GM23338 (cell line): ENCODE measurements at regions not wholly inside any gene's neighbourhood (a gene's known extent, or its start where the extent isn't known, plus 50 kb on each side); places are given as distances from the start of the nearest gene placed in this dataset.

Experiments
- ATAC-seq: fragments of 200-7000 bp; cut with Tn5 transposase; 3 replicates; pipeline ENCODE4 v1.9.1; 2020
- DNase-seq: peaks from one replicate; pipeline ENCODE4 v3.0.0-alpha.2; 2015; ENCODE audit warnings: low spot score
- H2AFZ ChIP-seq: fragments of 200-600 bp; sonication (generic); 2 replicates; pipeline ENCODE4 v1.8.0; 2016; ENCODE audit warnings: antibody characterized with exemption, mild to moderate bottlenecking, moderate library complexity
- H3F3A ChIP-seq: fragments of 200-600 bp; sonication (generic); replicated peaks from 2 replicates; pipeline ENCODE4 v1.8.0; 2017; ENCODE audit warnings: antibody characterized with exemption, mixed run types, low read depth
- H3K27ac ChIP-seq: fragments of 200-600 bp; sonication (generic); 2 replicates; pipeline ENCODE4 v1.6.1; 2016; ENCODE audit warnings: low read depth
- H3K27me3 ChIP-seq: fragments of 200-600 bp; sonication (generic); 2 replicates; pipeline ENCODE4 v1.8.0; 2016; ENCODE audit warnings: mild to moderate bottlenecking, mixed run types, moderate library complexity; ENCODE audit not compliant: insufficient read depth
- H3K36me3 ChIP-seq: fragments of 200-600 bp; sonication (generic); 2 replicates; pipeline ENCODE4 v1.8.0; 2016; ENCODE audit warnings: mild to moderate bottlenecking; ENCODE audit not compliant: insufficient read depth
- H3K4me1 ChIP-seq: fragments of 200-600 bp; sonication (generic); 2 replicates; pipeline ENCODE4 v1.8.0; 2016; ENCODE audit warnings: mild to moderate bottlenecking, moderate library complexity; ENCODE audit not compliant: insufficient read depth
- H3K4me2 ChIP-seq: fragments of 200-600 bp; sonication (generic); 2 replicates; pipeline ENCODE4 v1.7.1; 2017; ENCODE audit warnings: mixed run types
- H3K4me3 ChIP-seq: fragments of 200-600 bp; sonication (generic); 2 replicates; pipeline ENCODE4 v1.6.1; 2016; ENCODE audit warnings: mixed run types
- H3K79me2 ChIP-seq: fragments of 200-600 bp; sonication (generic); replicated peaks from 2 replicates; pipeline ENCODE4 v1.8.0; 2017; ENCODE audit warnings: mild to moderate bottlenecking; ENCODE audit not compliant: insufficient read depth
- H3K9me2 ChIP-seq: fragments of 200-600 bp; sonication (generic); 2 replicates; pipeline ENCODE4 v1.8.0; 2017; ENCODE audit not compliant: insufficient read depth
- H4K20me1 ChIP-seq: fragments of 200-600 bp; sonication (generic); replicated peaks from 2 replicates; pipeline ENCODE4 v1.8.0; 2017; ENCODE audit warnings: mild to moderate bottlenecking; ENCODE audit not compliant: insufficient read depth
- H3K27ac Mint-ChIP-seq: 2 replicates; pipeline ENCODE4 v1.8.0; 2020; ENCODE audit warnings: inconsistent platforms, mild to moderate bottlenecking, moderate library complexity, mixed read lengths
- H3K27me3 Mint-ChIP-seq: 3 replicates; pipeline ENCODE4 v1.8.0; 2022; ENCODE audit warnings: low read depth, mild to moderate bottlenecking, moderate library complexity, mixed read lengths, inconsistent platforms; ENCODE audit not compliant: insufficient read depth, poor library complexity
- H3K36me3 Mint-ChIP-seq: 3 replicates; pipeline ENCODE4 v1.8.0; 2021; ENCODE audit warnings: low read depth, mild to moderate bottlenecking, inconsistent platforms, moderate library complexity, mixed read lengths
- H3K4me1 Mint-ChIP-seq: 3 replicates; pipeline ENCODE4 v1.8.0; 2020; ENCODE audit warnings: mild to moderate bottlenecking, inconsistent platforms, mixed read lengths
- H3K4me3 Mint-ChIP-seq: 3 replicates; pipeline ENCODE4 v1.8.0; 2021; ENCODE audit warnings: moderate library complexity, mild to moderate bottlenecking, inconsistent platforms, mixed read lengths
- H3K9me3 Mint-ChIP-seq: 3 replicates; pipeline ENCODE4 v1.8.0; 2020; ENCODE audit warnings: moderate library complexity, mild to moderate bottlenecking, inconsistent platforms, mixed read lengths
- CREB1 ChIP-seq: fragments of 250-450 bp; sonication (Bioruptor Pico); IDR thresholded peaks from 2 replicates; pipeline ENCODE4 v1.5.0; 2020; ENCODE audit warnings: low read depth, mild to moderate bottlenecking, moderate library complexity
- EZH2phosphoT487 ChIP-seq: fragments of 200-600 bp; sonication (generic); IDR thresholded peaks from one replicate; pipeline ENCODE4 v1.8.1; 2018; ENCODE audit warnings: antibody characterized with exemption; ENCODE audit not compliant: unreplicated experiment
- JUNB ChIP-seq: IDR thresholded peaks from one replicate; pipeline ENCODE4 v1.6.1; 2016; ENCODE audit warnings: antibody characterized with exemption; ENCODE audit not compliant: unreplicated experiment
- NANOG ChIP-seq: IDR thresholded peaks from 2 replicates; pipeline ENCODE4 v1.6.1; 2016; ENCODE audit warnings: antibody characterized with exemption, borderline replicate concordance
- POLR2AphosphoS5 ChIP-seq: IDR thresholded peaks from 2 replicates; pipeline ENCODE4 v1.6.1; 2016; ENCODE audit warnings: antibody characterized with exemption, low read depth
- STAT1 ChIP-seq: IDR thresholded peaks from one replicate; pipeline ENCODE4 v1.6.1; 2016; ENCODE audit warnings: antibody characterized with exemption; ENCODE audit not compliant: unreplicated experiment
- TF ChIP-seq, protein P1 (sequence below): fragments of 250-450 bp; sonication (Bioruptor Pico); IDR thresholded peaks from 2 replicates; pipeline ENCODE4 v1.5.0; 2020; ENCODE audit warnings: mild to moderate bottlenecking, moderate library complexity
- TF ChIP-seq, protein P2 (sequence below), 2 experiments: fragments of 200-600 bp in 1 of 2; sonication (generic) in 1 of 2; conservative IDR thresholded peaks; 2 replicates each; pipeline versions ENCODE4 v1.5.1 to v1.6.1; 2016 to 2017; ENCODE audit warnings: antibody characterized with exemption in 2 of 2, low read depth in 2 of 2, mild to moderate bottlenecking in 2 of 2, moderate library complexity in 1 of 2
- TF ChIP-seq, protein P3 (sequence below): IDR thresholded peaks from one replicate; pipeline ENCODE4 v1.6.1; 2018; ENCODE audit warnings: antibody characterized with exemption; ENCODE audit not compliant: unreplicated experiment

DNA sequence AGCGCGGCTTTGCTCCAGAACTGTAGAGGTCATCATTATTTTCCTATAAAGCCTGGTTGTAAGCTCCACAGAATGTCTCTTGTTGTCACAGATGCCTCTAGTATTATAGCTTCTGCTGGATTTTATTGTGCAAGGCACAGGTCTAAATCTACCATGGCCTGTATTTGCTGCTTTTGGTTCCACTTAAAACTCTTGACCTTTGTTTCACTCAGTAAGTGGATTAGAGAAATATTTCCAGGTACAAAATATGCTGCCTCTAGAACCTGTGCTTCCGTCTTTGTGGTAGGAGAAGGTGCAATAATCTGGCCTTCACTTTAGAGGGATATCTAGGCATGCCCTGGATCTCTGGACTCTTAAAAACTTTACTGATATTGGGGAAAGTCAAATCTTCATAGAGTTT lies 476.6 kb upstream of the CD180 start (continued):
- TF ChIP-seq, protein P1, sequence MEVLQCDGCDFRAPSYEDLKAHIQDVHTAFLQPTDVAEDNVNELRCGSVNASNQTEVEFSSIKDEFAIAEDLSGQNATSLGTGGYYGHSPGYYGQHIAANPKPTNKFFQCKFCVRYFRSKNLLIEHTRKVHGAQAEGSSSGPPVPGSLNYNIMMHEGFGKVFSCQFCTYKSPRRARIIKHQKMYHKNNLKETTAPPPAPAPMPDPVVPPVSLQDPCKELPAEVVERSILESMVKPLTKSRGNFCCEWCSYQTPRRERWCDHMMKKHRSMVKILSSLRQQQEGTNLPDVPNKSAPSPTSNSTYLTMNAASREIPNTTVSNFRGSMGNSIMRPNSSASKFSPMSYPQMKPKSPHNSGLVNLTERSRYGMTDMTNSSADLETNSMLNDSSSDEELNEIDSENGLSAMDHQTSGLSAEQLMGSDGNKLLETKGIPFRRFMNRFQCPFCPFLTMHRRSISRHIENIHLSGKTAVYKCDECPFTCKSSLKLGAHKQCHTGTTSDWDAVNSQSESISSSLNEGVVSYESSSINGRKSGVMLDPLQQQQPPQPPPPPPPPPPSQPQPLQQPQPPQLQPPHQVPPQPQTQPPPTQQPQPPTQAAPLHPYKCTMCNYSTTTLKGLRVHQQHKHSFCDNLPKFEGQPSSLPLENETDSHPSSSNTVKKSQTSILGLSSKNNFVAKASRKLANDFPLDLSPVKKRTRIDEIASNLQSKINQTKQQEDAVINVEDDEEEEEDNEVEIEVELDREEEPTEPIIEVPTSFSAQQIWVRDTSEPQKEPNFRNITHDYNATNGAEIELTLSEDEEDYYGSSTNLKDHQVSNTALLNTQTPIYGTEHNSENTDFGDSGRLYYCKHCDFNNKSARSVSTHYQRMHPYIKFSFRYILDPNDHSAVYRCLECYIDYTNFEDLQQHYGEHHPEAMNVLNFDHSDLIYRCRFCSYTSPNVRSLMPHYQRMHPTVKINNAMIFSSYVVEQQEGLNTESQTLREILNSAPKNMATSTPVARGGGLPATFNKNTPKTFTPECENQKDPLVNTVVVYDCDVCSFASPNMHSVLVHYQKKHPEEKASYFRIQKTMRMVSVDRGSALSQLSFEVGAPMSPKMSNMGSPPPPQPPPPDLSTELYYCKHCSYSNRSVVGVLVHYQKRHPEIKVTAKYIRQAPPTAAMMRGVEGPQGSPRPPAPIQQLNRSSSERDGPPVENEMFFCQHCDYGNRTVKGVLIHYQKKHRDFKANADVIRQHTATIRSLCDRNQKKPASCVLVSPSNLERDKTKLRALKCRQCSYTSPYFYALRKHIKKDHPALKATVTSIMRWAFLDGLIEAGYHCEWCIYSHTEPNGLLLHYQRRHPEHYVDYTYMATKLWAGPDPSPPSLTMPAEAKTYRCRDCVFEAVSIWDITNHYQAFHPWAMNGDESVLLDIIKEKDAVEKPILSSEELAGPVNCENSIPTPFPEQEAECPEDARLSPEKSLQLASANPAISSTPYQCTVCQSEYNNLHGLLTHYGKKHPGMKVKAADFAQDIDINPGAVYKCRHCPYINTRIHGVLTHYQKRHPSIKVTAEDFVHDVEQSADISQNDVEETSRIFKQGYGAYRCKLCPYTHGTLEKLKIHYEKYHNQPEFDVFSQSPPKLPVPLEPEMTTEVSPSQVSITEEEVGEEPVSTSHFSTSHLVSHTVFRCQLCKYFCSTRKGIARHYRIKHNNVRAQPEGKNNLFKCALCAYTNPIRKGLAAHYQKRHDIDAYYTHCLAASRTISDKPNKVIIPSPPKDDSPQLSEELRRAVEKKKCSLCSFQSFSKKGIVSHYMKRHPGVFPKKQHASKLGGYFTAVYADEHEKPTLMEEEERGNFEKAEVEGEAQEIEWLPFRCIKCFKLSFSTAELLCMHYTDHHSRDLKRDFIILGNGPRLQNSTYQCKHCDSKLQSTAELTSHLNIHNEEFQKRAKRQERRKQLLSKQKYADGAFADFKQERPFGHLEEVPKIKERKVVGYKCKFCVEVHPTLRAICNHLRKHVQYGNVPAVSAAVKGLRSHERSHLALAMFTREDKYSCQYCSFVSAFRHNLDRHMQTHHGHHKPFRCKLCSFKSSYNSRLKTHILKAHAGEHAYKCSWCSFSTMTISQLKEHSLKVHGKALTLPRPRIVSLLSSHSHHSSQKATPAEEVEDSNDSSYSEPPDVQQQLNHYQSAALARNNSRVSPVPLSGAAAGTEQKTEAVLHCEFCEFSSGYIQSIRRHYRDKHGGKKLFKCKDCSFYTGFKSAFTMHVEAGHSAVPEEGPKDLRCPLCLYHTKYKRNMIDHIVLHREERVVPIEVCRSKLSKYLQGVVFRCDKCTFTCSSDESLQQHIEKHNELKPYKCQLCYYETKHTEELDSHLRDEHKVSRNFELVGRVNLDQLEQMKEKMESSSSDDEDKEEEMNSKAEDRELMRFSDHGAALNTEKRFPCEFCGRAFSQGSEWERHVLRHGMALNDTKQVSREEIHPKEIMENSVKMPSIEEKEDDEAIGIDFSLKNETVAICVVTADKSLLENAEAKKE (CRISPR knock-in tag) = no peak

DNA sequence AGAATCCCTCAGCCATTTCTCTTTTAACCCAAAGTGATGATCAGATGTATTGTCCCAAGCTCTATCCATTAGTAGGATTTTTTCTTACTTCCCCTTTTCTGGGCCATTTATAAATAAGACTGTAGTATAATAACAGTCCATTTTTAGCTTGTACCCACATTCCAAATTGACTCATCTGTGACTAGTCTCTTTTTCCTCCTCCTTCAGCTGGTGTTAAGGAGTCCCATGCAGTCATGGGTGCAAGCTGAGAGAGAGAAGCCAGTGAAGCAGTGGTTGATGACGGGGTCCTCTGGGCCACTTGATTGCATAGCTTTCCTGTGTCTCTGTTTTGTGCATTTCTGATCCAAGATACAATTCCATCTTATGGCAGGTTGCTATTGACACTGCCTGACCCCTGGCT lies 476.0 kb upstream of the CD180 start:
- H3K4me1 ChIP-seq = no peaks in the 10 kb centered on the region
- H3K27ac ChIP-seq = no peak overlapping the region
- peaks cover 1% of the 10 kb centered on the region for H3K27me3 Mint-ChIP-seq
- DNase-seq (no peak), ATAC-seq (no peak)
- peaks cover 9% of the 10 kb centered on the region; the same call in 2 of the 3 replicates for H3K36me3 Mint-ChIP-seq
- H4K20me1 ChIP-seq = no peaks in the 10 kb centered on the region
- peaks cover 15% of the 10 kb centered on the region; the same call in 1 of the 2 replicates for H3K9me2 ChIP-seq
- H3K27me3 ChIP-seq = no peaks in the 10 kb centered on the region
- no peaks in the 10 kb centered on the region; the same call in 1 of the 2 replicates for H3K36me3 ChIP-seq
- no peak overlapping the region for H2AFZ ChIP-seq
- H3K4me3 ChIP-seq = no peak overlapping the region
- no peak overlapping the region for H3K4me3 Mint-ChIP-seq
- no peaks in the 10 kb centered on the region for H3K79me2 ChIP-seq
- no peaks in the 10 kb centered on the region for H3F3A ChIP-seq
- H3K9me3 Mint-ChIP-seq = peaks cover 12% of the 10 kb centered on the region
- H3K27ac Mint-ChIP-seq = no peak overlapping the region
- TF ChIP-seq CREB1 (no peak), JUNB (no peak)
- 0 out of 3 replicates have a peak, but pooled peaks cover under 1% of the 10 kb centered on the region for H3K4me1 Mint-ChIP-seq
- H3K4me2 ChIP-seq = no peak overlapping the region

DNA sequence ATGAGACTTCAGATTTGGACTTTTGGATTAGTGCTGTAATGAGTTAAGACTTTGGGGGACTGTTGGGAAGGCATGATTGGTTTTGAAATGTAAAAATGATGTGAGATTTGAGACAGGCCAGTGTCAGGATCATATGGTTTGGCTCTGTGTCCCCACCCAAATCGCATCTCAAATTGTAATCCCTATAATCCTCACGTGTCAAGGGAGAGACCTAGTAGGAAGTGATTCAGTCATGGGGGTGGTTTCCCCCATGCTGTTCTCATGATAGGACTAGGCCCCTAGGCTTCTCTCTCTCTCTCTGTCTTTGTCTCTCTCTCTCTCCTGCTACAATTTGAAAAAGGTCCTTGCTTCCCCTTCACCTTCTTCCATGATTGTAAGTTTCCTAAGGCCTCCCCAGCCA lies 473.3 kb upstream of the CD180 start:
- H3K4me3 Mint-ChIP-seq = no peak overlapping the region
- no peak overlapping the region for H3K4me3 ChIP-seq
- H3K4me2 ChIP-seq = no peak overlapping the region
- H3K4me1 ChIP-seq = no peaks in the 10 kb centered on the region
- H3K27me3 Mint-ChIP-seq = peaks cover 1% of the 10 kb centered on the region
- DNase-seq (no peak), ATAC-seq (no peak)
- no peak overlapping the region for H3K27ac Mint-ChIP-seq
- no peaks in the 10 kb centered on the region for H3K4me1 Mint-ChIP-seq
- no peak overlapping the region for H2AFZ ChIP-seq
- H3K9me2 ChIP-seq = peaks cover 15% of the 10 kb centered on the region; the same call in 1 of the 2 replicates
- H3K36me3 Mint-ChIP-seq = peaks cover 29% of the 10 kb centered on the region
- H3K9me3 Mint-ChIP-seq = peaks cover 39% of the 10 kb centered on the region
- no peaks in the 10 kb centered on the region for H3F3A ChIP-seq
- H3K79me2 ChIP-seq = no peaks in the 10 kb centered on the region
- no peaks in the 10 kb centered on the region for H4K20me1 ChIP-seq
- no peaks in the 10 kb centered on the region; the same call in 1 of the 2 replicates for H3K36me3 ChIP-seq
- H3K27ac ChIP-seq = no peak overlapping the region
- no peaks in the 10 kb centered on the region for H3K27me3 ChIP-seq
- TF ChIP-seq NANOG (no peak), EZH2phosphoT487 (no peak), POLR2AphosphoS5 (no peak), STAT1 (no peak)
- TF ChIP-seq, protein P2, sequence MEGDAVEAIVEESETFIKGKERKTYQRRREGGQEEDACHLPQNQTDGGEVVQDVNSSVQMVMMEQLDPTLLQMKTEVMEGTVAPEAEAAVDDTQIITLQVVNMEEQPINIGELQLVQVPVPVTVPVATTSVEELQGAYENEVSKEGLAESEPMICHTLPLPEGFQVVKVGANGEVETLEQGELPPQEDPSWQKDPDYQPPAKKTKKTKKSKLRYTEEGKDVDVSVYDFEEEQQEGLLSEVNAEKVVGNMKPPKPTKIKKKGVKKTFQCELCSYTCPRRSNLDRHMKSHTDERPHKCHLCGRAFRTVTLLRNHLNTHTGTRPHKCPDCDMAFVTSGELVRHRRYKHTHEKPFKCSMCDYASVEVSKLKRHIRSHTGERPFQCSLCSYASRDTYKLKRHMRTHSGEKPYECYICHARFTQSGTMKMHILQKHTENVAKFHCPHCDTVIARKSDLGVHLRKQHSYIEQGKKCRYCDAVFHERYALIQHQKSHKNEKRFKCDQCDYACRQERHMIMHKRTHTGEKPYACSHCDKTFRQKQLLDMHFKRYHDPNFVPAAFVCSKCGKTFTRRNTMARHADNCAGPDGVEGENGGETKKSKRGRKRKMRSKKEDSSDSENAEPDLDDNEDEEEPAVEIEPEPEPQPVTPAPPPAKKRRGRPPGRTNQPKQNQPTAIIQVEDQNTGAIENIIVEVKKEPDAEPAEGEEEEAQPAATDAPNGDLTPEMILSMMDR (conservative IDR thresholded peaks at IDR 0.05; ENCODE audit: low read depth in 2 of 2) = no peak
- TF ChIP-seq, protein P3, sequence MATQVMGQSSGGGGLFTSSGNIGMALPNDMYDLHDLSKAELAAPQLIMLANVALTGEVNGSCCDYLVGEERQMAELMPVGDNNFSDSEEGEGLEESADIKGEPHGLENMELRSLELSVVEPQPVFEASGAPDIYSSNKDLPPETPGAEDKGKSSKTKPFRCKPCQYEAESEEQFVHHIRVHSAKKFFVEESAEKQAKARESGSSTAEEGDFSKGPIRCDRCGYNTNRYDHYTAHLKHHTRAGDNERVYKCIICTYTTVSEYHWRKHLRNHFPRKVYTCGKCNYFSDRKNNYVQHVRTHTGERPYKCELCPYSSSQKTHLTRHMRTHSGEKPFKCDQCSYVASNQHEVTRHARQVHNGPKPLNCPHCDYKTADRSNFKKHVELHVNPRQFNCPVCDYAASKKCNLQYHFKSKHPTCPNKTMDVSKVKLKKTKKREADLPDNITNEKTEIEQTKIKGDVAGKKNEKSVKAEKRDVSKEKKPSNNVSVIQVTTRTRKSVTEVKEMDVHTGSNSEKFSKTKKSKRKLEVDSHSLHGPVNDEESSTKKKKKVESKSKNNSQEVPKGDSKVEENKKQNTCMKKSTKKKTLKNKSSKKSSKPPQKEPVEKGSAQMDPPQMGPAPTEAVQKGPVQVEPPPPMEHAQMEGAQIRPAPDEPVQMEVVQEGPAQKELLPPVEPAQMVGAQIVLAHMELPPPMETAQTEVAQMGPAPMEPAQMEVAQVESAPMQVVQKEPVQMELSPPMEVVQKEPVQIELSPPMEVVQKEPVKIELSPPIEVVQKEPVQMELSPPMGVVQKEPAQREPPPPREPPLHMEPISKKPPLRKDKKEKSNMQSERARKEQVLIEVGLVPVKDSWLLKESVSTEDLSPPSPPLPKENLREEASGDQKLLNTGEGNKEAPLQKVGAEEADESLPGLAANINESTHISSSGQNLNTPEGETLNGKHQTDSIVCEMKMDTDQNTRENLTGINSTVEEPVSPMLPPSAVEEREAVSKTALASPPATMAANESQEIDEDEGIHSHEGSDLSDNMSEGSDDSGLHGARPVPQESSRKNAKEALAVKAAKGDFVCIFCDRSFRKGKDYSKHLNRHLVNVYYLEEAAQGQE = no peak
